ENCODE measurements at regions not wholly inside any gene's neighbourhood (a gene's known extent, or its start where the extent isn't known, plus 50 kb on each side); places are given as distances from the start of the nearest gene placed in this dataset.

DNA sequence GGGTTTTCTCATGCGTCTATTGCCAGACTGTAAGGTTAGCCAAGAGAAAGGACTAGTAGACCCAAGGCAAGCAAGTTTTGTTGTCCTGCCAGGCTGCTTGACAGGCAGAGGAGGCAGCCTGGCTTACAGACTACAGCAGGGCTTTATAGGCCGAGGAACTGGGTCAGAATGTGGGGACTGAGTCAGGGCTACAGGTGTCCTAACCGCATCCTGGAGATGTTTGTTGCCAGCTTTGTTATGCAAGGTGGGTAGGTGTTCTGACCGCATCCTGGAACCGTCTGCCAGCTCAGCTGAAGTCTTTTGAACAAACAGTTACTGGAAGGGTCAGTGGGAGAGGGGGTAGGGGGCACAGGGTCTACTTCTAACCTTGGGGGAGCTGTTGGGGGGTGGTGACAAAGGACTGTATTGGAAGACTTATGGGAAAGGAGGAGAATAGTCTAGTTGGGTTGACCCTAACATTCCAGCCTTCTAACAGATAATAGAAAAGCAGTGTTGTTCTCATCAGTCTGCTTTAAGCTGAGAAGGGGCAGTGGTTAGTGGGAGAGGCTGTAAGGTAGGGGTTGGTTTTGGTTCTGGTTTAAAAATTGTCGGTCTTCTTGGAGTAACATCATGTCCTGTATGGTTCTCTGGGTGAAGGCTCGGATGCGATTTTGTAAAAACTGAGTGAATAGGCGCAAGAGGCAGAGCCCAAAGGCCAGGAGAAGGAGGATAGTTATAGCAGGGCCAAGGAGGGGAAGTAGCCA, 913.8 kb upstream of the SLITRK5 start:
- peak in 1 of 2 experiments; percentile 12 for DNase-seq

DNA sequence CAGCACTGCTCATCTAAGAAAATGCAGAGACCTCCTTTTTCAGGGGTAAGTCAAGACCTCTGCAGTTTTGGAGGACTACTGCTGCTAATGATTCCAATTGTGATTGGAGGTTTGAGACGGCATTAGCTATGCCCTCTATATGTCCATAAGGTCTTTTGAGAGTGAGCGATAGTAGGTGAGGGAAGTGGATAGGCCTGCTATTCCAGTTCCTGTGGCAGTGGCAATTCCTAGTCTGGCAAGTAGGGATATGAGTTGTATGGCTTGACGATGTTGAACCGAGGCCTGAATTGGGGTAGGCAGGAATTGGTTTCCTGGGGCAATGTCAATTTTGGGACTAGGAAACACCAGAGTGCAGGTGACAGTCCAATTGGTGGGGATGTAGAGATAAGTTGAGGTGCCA, 913.1 kb upstream of the SLITRK5 start:
- DNase-seq, result no peak

DNA sequence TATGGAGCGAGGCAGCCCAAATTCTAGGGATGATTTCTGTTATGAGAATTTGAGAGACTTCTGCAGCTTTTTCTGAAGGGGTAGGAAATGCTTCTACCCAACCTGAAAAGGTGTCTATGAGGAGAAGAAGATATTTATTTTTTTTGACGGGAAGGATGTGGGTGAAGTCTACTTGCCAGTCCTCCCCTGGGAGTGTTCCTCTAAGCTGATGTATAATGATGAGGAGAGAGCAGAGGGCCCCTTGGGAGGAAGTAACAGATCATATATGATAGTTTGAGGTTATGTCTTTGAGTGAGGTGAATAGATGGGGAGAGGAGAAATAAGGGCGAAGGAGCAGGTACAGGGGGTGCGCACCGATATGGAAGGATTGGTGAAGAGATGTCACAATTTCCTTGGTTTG, 910.6 kb upstream of the SLITRK5 start:
- no peak for DNase-seq

DNA sequence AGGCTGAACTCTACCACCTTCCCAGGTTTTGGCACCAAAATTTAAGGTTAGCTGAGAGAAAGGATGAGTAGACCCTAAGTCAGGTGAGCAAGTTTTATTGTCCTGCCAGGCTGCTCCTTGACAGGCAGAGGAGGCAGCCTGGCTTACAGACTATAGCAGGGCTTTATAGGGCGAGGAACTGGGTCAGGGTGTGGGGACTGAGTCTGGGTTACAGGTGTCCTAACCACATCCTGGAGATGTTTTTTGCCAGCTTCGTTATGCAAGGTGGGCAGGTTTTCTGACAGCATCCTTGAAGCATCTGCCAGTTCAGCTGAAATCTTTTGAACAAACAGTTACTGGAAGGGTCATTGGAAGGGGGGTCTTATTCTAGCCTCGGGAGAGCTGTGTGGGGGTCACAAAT, 905.7 kb upstream of the SLITRK5 start:
- no peak for DNase-seq

DNA sequence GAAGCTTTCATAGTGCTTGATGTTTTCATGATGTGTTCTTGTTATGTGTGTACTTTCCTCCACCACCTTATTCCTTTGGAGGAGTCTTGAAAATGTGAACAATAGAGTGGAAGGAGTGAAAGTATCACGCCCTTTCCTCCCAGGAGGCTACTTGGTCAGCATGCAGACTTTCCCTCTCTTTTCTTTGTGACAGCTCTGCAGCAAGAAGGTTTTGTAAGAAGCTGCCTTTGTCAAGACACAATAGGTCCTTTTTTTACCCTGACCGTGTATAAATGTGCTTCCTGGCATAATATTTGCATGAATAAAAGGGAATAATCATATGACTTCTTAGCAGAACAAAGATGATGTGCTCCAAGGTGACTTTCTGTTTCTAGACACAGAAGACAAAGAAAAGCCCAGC, 882.6 kb upstream of the SLITRK5 start:
- DNase-seq, result no peak

DNA sequence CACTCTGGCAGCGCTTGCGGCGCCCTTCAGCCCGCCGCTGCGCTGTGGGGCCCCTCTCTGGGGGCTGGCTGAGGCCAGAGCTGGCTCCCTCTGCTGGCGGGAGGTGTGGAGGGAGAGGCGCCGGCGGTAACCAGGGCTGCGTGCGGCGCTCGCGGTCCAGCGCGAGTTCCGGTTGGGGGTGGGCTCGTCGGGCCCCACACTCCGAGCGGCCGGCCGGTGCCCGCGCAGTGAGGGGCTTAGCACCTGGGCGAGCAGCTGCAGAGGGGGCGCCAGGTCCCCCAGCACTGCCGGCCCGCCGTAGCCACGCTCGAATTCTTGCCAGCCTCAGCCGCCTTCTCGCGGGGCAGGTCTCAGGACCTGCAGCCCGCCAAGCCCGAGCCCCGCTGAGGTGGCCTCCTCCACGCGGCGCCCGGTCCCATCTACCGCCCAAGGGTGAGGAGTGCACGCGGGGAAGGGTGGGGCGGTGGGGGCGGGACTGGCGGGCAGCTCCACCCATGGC, 879.0 kb upstream of the SLITRK5 start:
- no peak for DNase-seq

DNA sequence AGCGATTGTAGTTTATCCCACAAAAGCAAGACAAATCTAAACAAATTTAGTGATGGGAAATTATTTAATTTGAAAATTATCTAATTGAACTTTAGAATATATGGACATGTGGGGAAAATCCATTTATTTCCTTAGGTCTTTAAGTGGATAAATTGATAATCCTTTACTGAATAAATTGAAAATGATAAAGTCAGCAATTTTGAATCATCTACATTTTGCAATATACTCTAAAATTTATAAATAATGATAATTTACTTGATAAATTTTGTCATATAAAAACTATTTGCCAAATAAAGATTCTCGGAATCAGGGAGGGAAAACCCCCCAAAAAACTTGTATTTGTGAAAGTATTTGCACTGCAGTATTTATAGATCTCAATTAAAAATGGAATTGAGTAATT, 875.3 kb upstream of the SLITRK5 start:
- DNase-seq, result no peak

DNA sequence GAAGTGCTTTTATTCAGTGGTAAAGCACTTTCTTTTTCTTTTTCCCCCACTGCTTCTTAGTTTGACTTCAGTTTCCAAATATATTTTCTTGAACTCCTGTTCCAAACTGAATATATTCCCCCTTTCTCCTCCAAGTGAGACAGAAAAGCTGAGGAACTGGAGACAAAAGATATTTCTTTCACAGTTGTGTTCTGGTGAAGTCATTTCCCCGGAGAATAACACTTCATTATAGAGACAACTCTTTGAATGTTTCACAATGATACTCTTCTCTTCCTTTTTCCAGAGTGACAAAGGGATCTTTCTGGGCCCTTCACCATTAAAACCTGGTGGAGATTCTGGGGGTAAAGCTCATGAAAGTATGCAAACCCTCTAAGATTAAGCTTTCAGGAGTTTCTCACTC, 860.8 kb upstream of the SLITRK5 start:
- no peak for DNase-seq

DNA sequence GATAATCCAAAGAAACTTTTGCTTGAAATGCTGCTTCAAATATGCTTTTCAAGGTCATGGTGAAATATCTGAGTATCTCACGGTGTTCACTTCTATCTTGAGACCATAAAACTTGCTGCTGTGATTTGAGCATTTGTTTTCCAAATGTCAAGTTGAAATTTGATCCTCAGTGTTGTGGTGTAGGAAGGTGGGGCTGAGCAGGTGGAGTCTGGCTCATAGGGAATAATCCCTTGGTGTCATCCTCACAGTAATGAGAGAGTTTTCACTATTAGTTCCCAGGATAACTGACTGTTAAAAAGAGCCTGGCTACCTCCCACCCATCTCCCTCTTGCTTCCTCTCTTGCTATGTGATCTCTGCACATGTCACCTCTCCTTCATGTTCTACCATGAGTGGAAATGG, 858.0 kb upstream of the SLITRK5 start:
- no peak for DNase-seq

DNA sequence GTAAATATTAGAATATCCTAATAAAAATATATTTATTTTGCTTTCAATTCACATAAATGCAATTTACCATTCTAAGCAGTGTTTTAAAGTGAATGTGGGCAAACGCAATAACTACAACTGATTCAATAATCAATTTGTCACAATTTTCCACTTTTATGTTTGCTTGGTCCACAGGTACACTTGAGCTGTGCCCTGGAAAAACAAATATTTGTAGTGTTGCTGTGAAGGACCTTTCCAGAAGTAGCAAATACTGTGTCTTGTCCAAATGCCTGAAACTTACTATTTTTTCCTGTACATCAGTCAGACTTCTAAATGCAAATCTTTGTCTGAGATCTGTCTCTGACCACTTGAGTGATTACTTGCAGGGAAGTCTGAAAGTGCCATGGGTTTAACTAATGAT, 845.8 kb upstream of the SLITRK5 start:
- no peak for DNase-seq

DNA sequence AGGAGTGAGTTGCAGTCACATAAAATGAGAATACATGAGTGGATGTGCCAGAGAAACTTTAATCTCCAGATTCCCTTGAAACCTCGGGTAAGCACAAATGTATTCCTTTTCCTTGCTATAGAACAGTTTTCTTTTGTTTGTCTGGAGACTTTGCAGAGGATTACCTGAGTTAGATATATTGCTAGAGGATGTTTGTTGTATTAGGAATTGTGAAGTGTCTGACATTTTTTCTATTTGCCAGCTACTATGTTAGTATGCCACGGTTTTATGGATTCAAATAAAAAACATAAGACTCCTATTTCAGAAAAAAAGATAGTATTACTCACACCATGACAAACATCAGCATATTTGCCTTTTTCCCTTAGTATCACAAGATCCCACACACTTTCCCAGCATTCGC, 844.9 kb upstream of the SLITRK5 start:
- DNase-seq, result no peak

DNA sequence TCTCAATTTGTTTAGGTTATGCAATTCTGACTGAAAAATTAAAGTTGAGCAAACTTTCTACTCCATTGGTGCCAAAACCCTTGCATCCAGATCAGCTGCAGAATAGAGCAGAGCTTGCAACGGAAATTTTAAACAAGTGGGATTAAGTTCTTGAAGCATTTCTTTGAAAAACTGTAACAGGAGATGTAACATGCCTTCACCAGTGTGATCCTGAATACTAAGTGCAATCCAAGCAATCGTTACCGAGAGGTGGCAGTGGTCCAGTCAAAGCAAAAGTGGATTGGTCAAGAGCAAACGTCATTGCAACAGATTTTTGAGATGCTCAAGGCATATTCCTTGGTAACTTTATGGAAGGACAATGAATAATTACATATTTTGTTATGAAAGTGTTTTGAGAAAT, 841.1 kb upstream of the SLITRK5 start:
- DNase-seq, result no peak

DNA sequence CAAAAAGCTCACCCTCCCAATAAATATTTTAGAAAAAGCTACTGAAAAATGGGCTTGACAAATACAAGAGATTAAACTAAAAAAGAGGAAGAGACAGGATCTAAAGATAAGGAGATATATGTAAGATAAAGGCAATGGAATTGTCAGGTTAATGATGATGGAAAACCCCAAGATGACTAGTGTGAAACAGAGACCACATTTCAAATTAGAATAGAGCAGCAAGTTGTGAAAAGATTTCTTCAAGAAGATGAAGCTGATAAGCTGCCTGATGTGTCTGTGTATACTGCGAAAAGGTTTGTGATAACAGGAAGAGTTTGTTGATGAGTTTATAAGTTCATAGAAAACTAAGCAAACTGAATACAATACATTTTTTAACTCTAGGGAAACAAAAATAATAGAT, 840.1 kb upstream of the SLITRK5 start:
- no peak for DNase-seq

DNA sequence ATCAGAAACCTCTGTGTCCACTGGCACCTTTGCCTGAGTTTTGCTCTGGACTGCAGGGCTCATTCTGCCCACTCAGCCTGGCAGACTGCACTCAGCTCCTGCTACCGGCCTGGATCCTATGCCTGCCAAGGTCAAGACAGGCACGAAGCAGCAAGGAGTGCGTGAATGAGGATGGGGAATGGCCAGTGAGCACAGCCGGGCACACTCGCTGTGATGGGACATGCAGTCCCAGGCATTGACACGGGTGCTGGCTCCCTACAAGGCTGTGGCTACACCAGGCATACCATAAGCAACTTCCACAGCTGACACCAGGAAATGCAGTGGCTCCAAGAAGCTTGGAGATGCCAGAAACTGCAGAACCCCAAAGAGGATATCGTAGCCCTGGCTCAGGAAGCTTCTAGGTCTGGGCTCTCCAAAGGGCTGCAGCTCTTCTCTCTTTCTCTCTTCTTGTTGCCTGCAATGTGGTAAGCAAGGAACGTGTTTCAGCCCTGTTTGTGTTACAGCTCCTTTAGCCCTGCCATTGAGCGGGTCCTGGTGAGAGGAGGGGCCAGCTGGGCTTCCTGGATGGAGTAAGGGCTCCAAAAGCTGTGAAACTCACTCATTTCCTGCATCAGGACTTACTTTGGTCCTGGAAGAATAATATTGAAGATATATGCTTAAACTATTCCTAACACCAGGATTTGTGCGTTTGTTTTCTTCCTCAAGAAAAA, 832.6 kb upstream of the SLITRK5 start:
- no peak for DNase-seq

DNA sequence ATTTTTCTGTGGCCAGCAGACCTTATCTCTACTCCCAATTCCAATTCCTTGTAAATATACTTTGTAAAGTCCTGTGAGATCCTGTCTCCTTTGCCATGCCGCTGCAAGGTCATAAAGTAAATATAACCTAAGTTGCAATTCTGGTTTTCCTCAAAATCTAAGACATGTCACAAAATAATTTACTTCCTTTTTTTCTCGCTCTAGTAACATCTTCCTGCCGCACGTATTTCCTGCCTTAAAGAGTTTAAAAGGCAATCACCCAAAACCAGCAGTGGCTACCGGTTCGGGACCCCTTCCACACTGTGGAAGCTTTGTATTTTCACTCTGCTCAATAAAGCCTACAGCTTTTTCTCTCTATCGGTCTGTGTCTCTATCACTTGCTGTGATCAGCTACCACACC, 832.0 kb upstream of the SLITRK5 start:
- DNase-seq, result no peak

DNA sequence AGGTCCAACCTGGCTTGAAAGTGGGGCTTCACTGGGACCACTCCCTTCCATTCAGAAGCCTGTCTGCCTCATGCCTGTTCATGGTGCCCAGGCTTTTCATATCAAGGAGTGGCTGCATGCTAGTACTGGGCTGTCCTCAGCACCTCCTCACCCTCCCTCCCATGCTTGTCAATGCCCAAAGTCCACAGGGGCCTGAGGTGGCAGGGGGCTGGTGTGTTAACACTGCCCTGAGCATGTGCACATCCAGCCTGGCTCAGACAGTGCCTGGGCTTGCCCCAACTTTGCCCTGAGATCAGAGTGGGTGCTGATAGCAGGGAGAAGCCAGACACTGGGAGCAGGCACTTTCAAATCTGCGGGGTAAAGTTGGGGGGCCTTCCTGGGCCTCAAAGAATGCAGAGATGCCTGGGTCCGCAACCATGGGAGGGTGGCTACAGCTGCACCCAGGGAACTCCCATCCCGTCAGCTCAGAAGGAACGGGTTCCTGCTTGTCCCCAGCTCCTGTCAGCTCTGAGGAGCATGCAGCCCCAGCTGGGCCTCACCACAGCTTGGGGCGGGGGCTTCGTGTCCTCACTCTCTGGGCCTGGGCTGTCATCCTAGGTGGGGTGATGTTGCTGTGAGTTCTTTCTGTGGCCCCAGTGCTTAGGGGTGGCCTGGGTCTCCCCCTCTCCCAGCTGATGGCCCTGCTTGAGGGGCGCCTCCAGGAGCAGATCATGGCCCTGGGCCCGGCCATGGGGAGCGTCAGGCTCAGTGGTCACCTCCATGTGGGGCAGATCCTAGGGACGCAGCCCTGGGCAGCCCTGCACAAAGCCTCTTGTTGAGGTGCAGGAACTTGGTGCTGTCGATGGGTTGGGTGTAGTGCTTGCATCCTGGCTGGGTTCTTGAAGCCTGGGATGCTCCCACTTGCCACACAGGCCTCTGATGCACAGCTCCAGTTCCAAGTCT, 830.6 kb upstream of the SLITRK5 start:
- no peak for DNase-seq

DNA sequence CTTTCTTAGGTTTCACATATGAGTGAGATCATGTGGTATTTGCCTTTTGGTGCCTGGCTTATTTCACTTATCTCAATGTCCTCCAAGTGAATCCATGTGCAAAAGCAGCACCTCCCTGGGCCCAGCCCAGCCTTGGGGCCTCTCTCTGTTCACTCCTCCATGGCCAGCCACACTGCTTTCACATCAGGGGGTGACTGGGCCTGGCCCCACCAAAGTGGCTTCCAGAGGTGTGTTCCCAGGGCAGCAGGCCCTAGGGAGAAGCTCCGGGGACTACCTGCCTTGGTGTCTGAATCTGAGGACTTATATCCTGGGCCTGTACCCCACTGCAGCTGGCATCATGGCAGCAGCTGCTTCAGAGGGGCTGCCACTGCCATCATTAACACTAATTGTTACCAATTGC, 829.9 kb upstream of the SLITRK5 start:
- DNase-seq, result no peak

DNA sequence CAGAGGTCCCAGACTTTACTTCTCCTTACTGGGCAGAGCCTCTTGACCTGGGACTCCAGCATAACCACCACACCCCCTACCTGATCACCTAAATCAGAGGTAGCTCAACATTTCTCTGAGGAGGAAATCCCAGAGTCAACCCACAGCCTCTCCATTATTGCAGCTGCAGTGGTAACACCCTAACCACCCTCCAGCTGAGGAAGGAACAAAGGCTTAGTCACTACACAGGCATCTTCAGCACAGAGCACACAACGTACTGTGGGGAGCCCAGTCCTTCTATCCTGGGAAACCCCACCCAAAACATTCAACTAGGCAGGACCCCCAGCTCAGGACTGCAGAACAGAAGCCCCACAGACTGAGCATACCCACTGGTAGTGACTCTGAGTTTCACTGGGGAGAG, 824.7 kb upstream of the SLITRK5 start:
- DNase-seq, result no peak

DNA sequence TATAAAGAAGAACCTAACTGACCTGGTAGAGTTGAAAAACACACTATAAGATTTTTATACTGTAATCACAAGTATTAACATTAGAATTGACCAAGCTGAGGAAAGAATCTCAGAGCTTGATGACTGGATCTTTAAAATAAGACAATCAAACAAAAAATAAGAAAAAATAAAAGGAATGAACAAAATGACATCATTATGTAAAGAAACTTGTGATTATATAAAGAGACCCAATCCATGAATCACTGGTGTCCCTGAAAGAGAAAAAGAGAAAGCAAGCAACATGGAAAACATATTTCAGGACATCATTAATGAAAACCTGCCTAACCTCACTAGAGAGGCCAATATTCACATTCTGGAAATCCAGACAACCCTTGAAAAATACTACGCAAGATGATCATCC, 822.5 kb upstream of the SLITRK5 start:
- no peak for DNase-seq

DNA sequence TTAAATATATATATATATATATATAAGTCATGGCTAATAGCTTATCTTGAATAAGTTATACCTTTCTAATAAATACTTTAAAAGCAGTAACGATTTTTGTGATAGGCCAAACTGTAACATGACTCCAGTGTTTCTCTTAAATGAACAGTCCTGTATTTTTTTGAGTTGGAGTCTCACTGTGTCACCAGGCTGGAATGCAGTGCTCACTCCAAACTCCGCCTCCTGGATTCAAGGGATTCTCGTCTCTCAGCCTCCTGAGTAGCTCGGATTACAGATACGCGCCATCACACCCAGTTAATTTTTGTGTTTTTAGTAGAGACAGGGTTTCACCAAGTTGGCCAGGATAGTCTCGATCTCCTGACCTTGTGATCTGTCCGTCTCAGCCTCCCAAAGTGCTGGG, 814.2 kb upstream of the SLITRK5 start:
- DNase-seq, result no peak

DNA sequence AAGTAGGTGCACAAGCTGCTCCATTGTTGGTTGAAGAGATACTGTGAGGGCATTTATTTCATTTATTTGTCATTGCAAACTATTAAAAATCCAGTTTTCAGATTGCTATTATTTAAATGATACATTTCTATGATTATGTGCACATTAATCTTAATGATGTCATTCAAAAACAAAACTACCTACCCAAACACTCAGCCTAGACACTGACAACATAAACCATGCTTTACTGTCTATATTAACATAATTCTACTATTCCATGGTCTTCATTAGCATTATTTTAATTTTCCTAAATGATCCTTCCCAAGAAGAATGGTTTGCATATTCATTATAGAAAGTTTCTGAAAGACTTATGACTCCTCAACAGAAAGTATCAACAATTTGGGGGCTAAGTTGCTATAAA, 813.0 kb upstream of the SLITRK5 start:
- no peak for DNase-seq

DNA sequence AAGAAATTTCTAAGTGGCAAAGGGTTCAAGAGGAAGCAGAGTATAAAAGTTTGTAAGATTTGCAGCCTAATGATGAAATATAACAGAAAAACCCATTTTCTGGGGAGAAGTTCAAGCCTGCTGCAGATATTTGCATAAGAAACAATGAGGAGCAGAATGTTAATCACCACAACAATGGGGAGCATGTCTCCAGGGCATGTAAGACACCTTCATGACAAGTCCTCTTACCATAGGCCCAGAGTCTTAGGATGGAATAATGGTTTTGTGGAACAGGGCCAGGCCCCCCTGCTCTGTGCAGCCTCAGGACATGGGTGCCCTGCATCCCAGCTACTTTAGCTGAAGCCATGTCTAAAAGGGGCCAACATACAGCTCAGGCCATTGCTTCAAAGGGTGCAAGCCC, 809.0 kb upstream of the SLITRK5 start:
- DNase-seq, result no peak

DNA sequence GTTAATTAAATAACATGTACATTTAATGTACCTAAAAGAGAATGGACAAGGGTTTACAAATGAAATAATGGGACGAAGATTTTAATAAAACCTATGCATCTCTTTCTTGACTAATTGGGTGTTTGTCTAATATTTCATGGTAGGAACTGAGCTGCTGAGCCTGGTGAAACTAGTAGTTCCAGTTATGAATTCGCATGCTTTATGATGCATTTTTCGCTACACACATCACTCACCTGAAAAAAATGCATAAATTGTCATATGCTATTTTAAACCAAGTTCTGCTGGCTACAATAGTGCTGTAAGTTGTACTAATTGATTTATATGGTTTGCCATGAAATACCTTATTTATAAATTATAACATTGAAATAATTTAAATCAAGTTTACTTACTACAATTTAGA, 806.8 kb upstream of the SLITRK5 start:
- DNase-seq, result no peak

DNA sequence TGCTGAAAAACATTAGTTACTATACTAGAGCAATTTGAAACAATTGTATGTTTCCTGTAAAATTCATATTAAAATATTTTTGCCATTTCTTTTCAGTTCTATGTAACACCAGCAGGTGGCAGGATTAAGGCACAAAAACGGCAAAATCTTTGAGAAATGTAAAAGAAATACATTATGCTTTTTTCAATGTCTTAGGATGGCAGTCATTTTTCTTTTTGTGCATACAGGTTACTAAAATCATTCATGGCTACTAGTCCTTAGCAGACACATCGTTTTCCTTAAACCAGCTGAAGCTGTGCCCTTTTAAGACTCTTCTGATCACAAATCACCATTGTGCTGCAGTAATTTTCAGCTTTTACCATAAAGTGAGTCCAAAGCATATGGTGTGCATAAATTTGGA, 800.7 kb upstream of the SLITRK5 start:
- no peak for DNase-seq

All from stimulated activated CD4-positive, alpha-beta T cell treated with anti-CD3 and anti-CD28 coated beads, Interleukin-4, amount 100 ng/mL, for 4 hours (primary cell).